ENCODE measurements at regions not wholly inside any gene's neighbourhood (a gene's known extent, or its start where the extent isn't known, plus 50 kb on each side); places are given as distances from the start of the nearest gene placed in this dataset.

DNA sequence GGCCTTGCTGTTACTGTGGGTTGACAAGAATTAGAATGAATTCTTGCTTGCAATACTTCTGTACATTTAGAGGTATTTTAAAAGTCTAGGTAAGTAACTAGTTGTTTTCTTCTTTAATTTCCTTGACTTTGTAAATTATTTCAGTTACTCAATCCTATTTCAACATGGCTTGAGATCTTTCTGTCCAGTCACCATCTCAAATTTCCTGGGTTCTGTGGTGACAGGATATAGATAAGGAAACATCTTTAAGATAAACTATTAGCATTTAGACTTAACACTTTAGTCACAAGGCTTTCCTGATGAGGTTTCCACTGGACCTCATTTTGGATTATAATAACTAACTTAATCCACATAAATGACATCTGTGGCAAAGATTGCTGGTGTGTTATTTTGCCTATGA is 195.9 kb upstream of the DPH6 start:
- no peak overlapping the region for H3K27ac ChIP-seq (replicated peaks; ENCODE audit: low read length)
- H3K9ac ChIP-seq (ENCODE audit: low read depth, low read length, poor library complexity) = no peak overlapping the region
- H4K8ac ChIP-seq (ENCODE audit: low read depth, low read length) = no peak overlapping the region
- H3K4me2 ChIP-seq (ENCODE audit: insufficient read depth, low read length, poor library complexity, severe bottlenecking) = no peak overlapping the region
- no peak overlapping the region for H2AFZ ChIP-seq (ENCODE audit: low read length)
- peaks cover 0 to 2% (median 0%) of the 10 kb centered on the region in 3 experiments for H3K27me3 ChIP-seq (ENCODE audit: control insufficient read depth in 3 of 3, insufficient read depth in 3 of 3, low read depth in 1 of 3, low read length in 3 of 3)
- no peak overlapping the region for H2BK12ac ChIP-seq (ENCODE audit: low read length)
- DNase-seq (ENCODE audit: low spot score) = no peak
- no peak overlapping the region for H3K4ac ChIP-seq (ENCODE audit: low read length)
- no peak overlapping the region for H2BK5ac ChIP-seq (ENCODE audit: low read length)
- H3K14ac ChIP-seq (ENCODE audit: low read length) = no peak overlapping the region
- H3K4me1 ChIP-seq (ENCODE audit: control insufficient read depth in 2 of 2, insufficient read depth in 1 of 2, low read depth in 1 of 2, low read length in 2 of 2) = peaks cover 0 to 3% of the 10 kb centered on the region in 2 donors
- no peak overlapping the region for H2AK5ac ChIP-seq (ENCODE audit: low read depth, low read length)
- H3K79me1 ChIP-seq (ENCODE audit: low read depth, low read length) = no peaks in the 10 kb centered on the region
- H3K23ac ChIP-seq (ENCODE audit: low read depth, low read length, poor library complexity) = no peak overlapping the region
- H2BK120ac ChIP-seq (ENCODE audit: low read depth, low read length) = no peak overlapping the region
- no peak overlapping the region for H2BK15ac ChIP-seq (ENCODE audit: low read length)
- H3K18ac ChIP-seq (ENCODE audit: low read length) = no peak overlapping the region
- H3K36me3 ChIP-seq (replicated peaks in 1 of 2; ENCODE audit: control insufficient read depth in 2 of 2, insufficient read depth in 2 of 2, low read length in 2 of 2) = no peaks in the 10 kb centered on the region
- no peaks in the 10 kb centered on the region for H3K9me3 ChIP-seq (replicated peaks in 1 of 2; ENCODE audit: control insufficient read depth in 2 of 2, insufficient read depth in 1 of 2, low read depth in 1 of 2, low read length in 2 of 2)
- no peak overlapping the region for H4K91ac ChIP-seq (ENCODE audit: low read depth, low read length, poor library complexity)
- no peak overlapping the region for H3K4me3 ChIP-seq (ENCODE audit: low read length in 2 of 2)

DNA sequence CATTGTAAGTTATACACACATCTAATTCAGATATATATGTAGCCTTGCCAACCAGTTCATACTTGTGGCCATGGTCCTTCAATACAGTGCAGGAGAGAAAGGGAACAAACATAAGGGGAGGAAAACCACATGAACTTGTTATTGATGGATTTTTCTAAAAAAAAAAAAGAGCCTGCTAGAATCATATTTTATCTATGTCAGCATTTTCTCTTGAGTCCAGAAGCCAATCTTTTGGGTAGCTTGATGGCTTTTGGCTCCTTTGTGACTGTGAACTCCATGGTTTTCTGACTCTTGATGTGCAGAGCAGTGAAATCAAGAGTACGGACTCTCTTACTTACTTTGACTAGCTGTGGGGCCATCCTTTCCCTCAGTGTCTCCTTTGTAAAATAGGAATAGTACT is 197.4 kb upstream of the DPH6 start:
- H4K8ac ChIP-seq (ENCODE audit: low read depth, low read length) = no peak overlapping the region
- H3K18ac ChIP-seq (ENCODE audit: low read length) = no peak overlapping the region
- H2BK12ac ChIP-seq (ENCODE audit: low read length) = no peak overlapping the region
- H3K27me3 ChIP-seq (ENCODE audit: control insufficient read depth in 3 of 3, insufficient read depth in 3 of 3, low read depth in 1 of 3, low read length in 3 of 3) = peaks cover 0 to 2% (median 0%) of the 10 kb centered on the region in 3 experiments
- no peak overlapping the region for H3K27ac ChIP-seq (replicated peaks; ENCODE audit: low read length)
- H4K91ac ChIP-seq (ENCODE audit: low read depth, low read length, poor library complexity) = no peak overlapping the region
- H2AK5ac ChIP-seq (ENCODE audit: low read depth, low read length) = no peak overlapping the region
- no peak overlapping the region for H3K23ac ChIP-seq (ENCODE audit: low read depth, low read length, poor library complexity)
- H3K4ac ChIP-seq (ENCODE audit: low read length) = no peak overlapping the region
- H2AFZ ChIP-seq (ENCODE audit: low read length) = no peak overlapping the region
- no CpG with 5 or more reads among the region's 1 CpG for WGBS, 2 donors (ENCODE audit: extremely low coverage in 2 of 2, insufficient read length in 2 of 2, insufficient replicate concordance in 1 of 2)
- no peak for DNase-seq (ENCODE audit: low spot score)
- no peak overlapping the region for H2BK15ac ChIP-seq (ENCODE audit: low read length)
- H3K4me2 ChIP-seq (ENCODE audit: insufficient read depth, low read length, poor library complexity, severe bottlenecking) = no peak overlapping the region
- H3K14ac ChIP-seq (ENCODE audit: low read length) = no peak overlapping the region
- H3K36me3 ChIP-seq (replicated peaks in 1 of 2; ENCODE audit: control insufficient read depth in 2 of 2, insufficient read depth in 2 of 2, low read length in 2 of 2) = no peaks in the 10 kb centered on the region
- H2BK120ac ChIP-seq (ENCODE audit: low read depth, low read length) = no peak overlapping the region
- no peak overlapping the region for H2BK5ac ChIP-seq (ENCODE audit: low read length)
- H3K79me1 ChIP-seq (ENCODE audit: low read depth, low read length) = no peaks in the 10 kb centered on the region
- H3K9ac ChIP-seq (ENCODE audit: low read depth, low read length, poor library complexity) = no peak overlapping the region
- no peak overlapping the region for H3K4me3 ChIP-seq (ENCODE audit: low read length in 2 of 2)
- H3K9me3 ChIP-seq (replicated peaks in 1 of 2; ENCODE audit: control insufficient read depth in 2 of 2, insufficient read depth in 1 of 2, low read depth in 1 of 2, low read length in 2 of 2) = no peaks in the 10 kb centered on the region
- peaks cover 0 to under 1% of the 10 kb centered on the region in 2 donors for H3K4me1 ChIP-seq (ENCODE audit: control insufficient read depth in 2 of 2, insufficient read depth in 1 of 2, low read depth in 1 of 2, low read length in 2 of 2)

DNA sequence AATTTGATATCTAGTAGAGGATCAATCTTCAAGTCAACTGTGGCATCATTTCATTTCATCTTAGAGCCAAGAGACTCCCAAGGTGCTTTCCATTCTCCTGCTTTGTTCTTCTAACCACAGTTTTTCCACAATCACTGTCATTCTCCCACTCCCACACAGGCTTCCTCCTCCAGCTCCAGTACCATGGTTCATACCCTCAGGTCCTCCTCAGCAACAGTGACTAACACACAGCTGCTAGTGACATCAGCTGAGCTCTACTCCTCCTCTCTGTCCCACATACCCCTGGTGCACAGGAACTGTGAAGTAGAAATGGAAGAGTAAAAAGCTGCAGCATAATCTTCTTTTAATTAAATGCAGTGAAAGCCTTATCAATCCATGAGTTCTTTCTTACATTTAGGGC is 200.2 kb upstream of the DPH6 start:
- Histone ChIP-seq H3K9ac (ENCODE audit: low read depth, low read length, poor library complexity) (no peak overlapping the region), H3K4me1 (ENCODE audit: control insufficient read depth in 2 of 2, insufficient read depth in 1 of 2, low read depth in 1 of 2, low read length in 2 of 2) (no peaks in the 10 kb centered on the region), H2AK5ac (ENCODE audit: low read depth, low read length) (no peak overlapping the region), H3K9me3 (replicated peaks in 1 of 2; ENCODE audit: control insufficient read depth in 2 of 2, insufficient read depth in 1 of 2, low read depth in 1 of 2, low read length in 2 of 2) (no peaks in the 10 kb centered on the region), H2BK12ac (ENCODE audit: low read length) (no peak overlapping the region), H4K8ac (ENCODE audit: low read depth, low read length) (no peak overlapping the region), H2BK15ac (ENCODE audit: low read length) (no peak overlapping the region), H2BK120ac (ENCODE audit: low read depth, low read length) (no peak overlapping the region), H3K27ac (replicated peaks; ENCODE audit: low read length) (no peak overlapping the region), H3K4ac (ENCODE audit: low read length) (no peak overlapping the region), H3K27me3 (ENCODE audit: control insufficient read depth in 3 of 3, insufficient read depth in 3 of 3, low read depth in 1 of 3, low read length in 3 of 3) (peaks cover 0 to 2% (median 0%) of the 10 kb centered on the region in 3 experiments), H3K23ac (ENCODE audit: low read depth, low read length, poor library complexity) (no peak overlapping the region), H3K79me1 (ENCODE audit: low read depth, low read length) (no peaks in the 10 kb centered on the region), H3K14ac (ENCODE audit: low read length) (no peak overlapping the region), H2AFZ (ENCODE audit: low read length) (no peak overlapping the region), H4K91ac (ENCODE audit: low read depth, low read length, poor library complexity) (no peak overlapping the region), H2BK5ac (ENCODE audit: low read length) (no peak overlapping the region), H3K36me3 (replicated peaks in 1 of 2; ENCODE audit: control insufficient read depth in 2 of 2, insufficient read depth in 2 of 2, low read length in 2 of 2) (no peaks in the 10 kb centered on the region), H3K4me3 (ENCODE audit: low read length in 2 of 2) (no peak overlapping the region), H3K4me2 (ENCODE audit: insufficient read depth, low read length, poor library complexity, severe bottlenecking) (no peak overlapping the region), H3K18ac (ENCODE audit: low read length) (no peak overlapping the region)
- no peak for DNase-seq (ENCODE audit: low spot score)

DNA sequence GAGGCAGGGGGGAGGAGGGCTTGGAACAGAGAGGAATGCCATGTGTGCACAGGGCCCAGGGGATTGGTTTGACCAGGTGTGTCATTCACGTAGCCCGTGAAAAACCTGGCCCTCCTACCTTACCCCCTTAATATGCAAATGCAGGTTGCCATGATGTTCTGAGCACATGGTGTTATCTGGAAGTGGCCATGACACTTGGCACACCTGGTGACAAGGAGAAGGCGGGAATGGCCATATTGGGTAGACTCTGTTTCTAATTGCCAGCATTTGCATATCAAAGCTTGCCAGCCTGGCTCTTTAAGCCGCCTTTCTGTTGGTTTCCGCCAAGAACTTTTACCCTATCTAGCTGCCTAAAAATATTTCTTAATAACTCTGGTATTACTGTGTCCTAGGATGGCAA is 202.1 kb upstream of the DPH6 start:
- Histone ChIP-seq H2AFZ (ENCODE audit: low read length) (no peak overlapping the region), H3K79me1 (ENCODE audit: low read depth, low read length) (no peaks in the 10 kb centered on the region)

More for the DNA sequence above, 202.1 kb upstream of the DPH6 start:
- Histone ChIP-seq H4K91ac (ENCODE audit: low read depth, low read length, poor library complexity) (no peak overlapping the region), H3K4me3 (ENCODE audit: low read length in 2 of 2) (no peak overlapping the region), H2BK15ac (ENCODE audit: low read length) (no peak overlapping the region), H3K27me3 (ENCODE audit: control insufficient read depth in 3 of 3, insufficient read depth in 3 of 3, low read depth in 1 of 3, low read length in 3 of 3) (no peaks in the 10 kb centered on the region), H2BK12ac (ENCODE audit: low read length) (no peak overlapping the region), H3K23ac (ENCODE audit: low read depth, low read length, poor library complexity) (no peak overlapping the region), H3K4ac (ENCODE audit: low read length) (no peak overlapping the region), H3K4me2 (ENCODE audit: insufficient read depth, low read length, poor library complexity, severe bottlenecking) (no peak overlapping the region), H3K4me1 (ENCODE audit: control insufficient read depth in 2 of 2, insufficient read depth in 1 of 2, low read depth in 1 of 2, low read length in 2 of 2) (no peaks in the 10 kb centered on the region), H3K9me3 (replicated peaks in 1 of 2; ENCODE audit: control insufficient read depth in 2 of 2, insufficient read depth in 1 of 2, low read depth in 1 of 2, low read length in 2 of 2) (no peaks in the 10 kb centered on the region), H4K8ac (ENCODE audit: low read depth, low read length) (no peak overlapping the region), H2AK5ac (ENCODE audit: low read depth, low read length) (no peak overlapping the region), H3K18ac (ENCODE audit: low read length) (no peak overlapping the region), H3K14ac (ENCODE audit: low read length) (no peak overlapping the region), H3K27ac (replicated peaks; ENCODE audit: low read length) (no peak overlapping the region), H2BK120ac (ENCODE audit: low read depth, low read length) (no peak overlapping the region), H3K9ac (ENCODE audit: low read depth, low read length, poor library complexity) (no peak overlapping the region), H2BK5ac (ENCODE audit: low read length) (no peak overlapping the region), H3K36me3 (replicated peaks in 1 of 2; ENCODE audit: control insufficient read depth in 2 of 2, insufficient read depth in 2 of 2, low read length in 2 of 2) (no peaks in the 10 kb centered on the region)
- DNase-seq (ENCODE audit: low spot score) = no peak
- no CpG with 5 or more reads among the region's 5 CpGs for WGBS, 2 donors (ENCODE audit: extremely low coverage in 2 of 2, insufficient read length in 2 of 2, insufficient replicate concordance in 1 of 2)
